GM21528 (cell line): ENCODE measurements at regions not wholly inside any gene's neighbourhood (a gene's known extent, or its start where the extent isn't known, plus 50 kb on each side); places are given as distances from the start of the nearest gene placed in this dataset.
"Not testable (repeated sequence)": the region's sequence is repeated elsewhere in the genome, so short reads cannot be mapped to it uniquely, and the experiment has no call there.

ENCODE experiments used
- ATAC-seq: cut with Tn5 transposase; IDR thresholded peaks from one replicate; pipeline ENCODE4 v1.9.1; 2021; ENCODE audit warnings: mild to moderate bottlenecking, moderate library complexity; ENCODE audit not compliant: unreplicated experiment, low FRiP score

DNA sequence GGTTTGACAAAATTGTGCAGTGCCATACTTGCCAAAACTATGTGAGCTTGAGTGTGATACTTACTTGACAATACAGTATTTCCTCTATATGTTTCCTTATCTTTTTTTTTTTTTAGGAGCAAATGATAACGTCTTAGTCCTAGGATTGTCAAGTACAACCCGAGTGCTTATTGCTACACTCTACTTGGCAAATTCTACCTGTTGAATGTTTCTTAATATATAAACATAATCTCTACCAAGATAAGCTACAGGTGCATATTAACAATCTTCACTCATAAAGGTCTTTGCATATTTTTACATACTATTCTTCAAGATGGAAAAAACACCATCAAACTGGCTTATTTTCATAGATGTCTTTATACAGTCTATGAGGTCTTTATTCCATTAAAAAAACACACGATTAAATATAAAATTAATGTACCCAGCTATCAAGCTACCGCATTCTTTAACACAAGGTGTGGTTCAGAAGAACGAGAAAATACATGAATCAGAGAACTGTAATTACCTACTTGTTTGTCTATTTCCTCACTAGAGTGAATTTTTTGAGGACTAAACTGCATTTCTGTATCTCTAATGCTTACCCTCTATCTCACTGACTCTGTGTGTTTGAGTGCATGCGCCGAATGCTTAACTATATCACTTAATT lies 76.1 kb upstream of the PDSS1 start:
- no peak for ATAC-seq

- peak; percentile 60 for ATAC-seq
Measured at GRCh38 chr10:26621889-26622711, 75.4 kb upstream of the PDSS1 start.

DNA sequence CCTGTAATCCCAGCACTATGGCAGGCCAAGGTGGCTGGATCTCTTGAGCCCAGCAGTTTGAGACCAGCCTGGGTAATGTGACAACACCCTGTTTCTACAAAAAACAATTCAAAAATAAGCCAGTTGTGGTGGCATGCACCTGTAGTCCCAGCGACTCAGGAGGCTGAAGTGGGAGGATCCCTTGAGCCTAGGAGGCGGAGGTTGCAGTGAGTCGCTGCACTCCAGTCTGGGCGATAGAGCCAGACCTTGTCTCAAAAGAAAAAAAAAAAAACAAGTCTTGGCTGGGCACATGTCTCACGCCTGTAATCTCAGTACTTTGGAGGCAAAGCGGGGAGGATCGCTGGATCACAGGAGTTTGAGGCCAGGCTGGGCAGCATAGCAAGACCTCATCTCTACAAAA lies 74.6 kb upstream of the PDSS1 start:
- ATAC-seq = no peak

- no peak for ATAC-seq
Measured at GRCh38 chr10:26624006-26624405, 73.5 kb upstream of the PDSS1 start.

DNA sequence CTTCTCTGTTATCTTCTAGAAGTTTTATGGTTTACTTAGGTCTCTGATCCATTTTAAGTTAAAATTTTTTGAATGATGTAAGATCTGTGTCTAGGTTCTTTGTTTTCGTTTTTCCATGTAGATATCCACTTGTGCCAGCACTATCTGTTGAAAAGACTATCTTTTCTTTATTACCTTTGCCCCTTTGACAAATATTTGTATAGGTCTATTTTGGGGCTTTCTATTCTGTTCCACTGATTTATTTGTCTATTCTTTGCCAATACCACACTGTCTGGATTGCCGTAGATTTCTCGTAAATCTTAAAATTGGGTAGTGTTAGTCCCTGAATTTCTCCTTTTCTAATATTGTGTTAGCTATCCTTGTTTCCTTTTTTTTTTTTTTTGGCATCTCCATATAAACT lies 71.4 kb upstream of the PDSS1 start:
- ATAC-seq = no peak

- no peak for ATAC-seq
Measured at GRCh38 chr10:26627324-26627723, 70.2 kb upstream of the PDSS1 start.

- no peak for ATAC-seq
Measured at GRCh38 chr10:26628395-26628794, 69.1 kb upstream of the PDSS1 start.

DNA sequence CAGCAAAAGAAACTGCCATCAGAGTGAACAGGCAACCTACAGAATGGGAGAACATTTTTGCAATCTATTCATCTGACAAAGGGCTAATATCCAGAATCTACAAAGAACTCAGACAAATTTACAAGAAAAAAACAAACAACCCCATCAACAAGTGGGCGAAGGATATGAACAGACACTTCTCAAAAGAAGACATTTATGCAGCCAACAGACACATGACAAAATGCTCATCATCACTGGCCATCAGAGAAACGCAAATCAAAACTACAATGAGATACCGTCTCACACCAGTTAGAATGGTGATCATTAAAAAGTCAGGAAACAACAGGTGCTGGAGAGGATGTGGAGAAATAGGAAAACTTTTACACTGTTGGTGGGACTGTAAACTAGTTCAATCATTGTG lies 65.3 kb upstream of the PDSS1 start:
- not testable (repeated sequence) for ATAC-seq

GRCh38 chr10:26634111-26634510 lies 63.4 kb upstream of the PDSS1 start:
- ATAC-seq = not testable (repeated sequence)

DNA sequence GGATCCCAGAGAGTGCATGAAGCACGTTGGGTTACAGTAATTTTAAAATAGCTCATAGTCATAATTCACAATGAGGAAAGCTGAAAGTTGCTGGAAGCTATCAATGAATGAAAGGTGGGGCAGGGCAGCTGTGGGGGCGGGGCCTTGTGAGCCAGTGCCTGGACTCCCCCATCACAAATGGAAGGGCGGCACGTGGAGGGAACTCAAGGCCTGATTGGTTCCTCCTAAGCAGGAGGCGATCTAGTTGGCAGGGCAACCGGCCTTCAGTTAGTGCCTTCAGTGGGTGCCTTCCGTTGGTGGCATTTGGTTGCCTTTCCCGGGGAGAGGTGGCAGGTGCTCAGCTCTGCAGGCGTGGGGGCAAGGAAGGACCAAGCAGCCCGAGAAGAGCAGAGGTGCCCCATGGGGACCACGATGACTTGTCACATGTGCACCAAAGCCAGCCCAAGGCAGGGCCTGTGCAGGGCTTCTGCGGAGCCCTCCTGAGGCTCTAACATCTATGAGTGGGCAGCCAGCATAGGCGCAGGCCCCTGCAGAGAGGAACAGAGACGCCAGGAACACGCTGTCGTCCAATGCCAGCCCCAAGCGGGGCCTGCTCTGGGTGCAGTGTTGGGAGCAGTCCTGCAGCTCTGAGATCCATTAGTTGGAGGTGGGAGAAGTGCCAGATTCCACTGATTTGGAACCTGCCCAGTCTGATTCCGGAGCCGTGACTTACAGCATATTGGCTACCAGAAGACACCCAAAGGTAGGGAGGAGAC lies 59.8 kb upstream of the PDSS1 start:
- no peak for ATAC-seq

DNA sequence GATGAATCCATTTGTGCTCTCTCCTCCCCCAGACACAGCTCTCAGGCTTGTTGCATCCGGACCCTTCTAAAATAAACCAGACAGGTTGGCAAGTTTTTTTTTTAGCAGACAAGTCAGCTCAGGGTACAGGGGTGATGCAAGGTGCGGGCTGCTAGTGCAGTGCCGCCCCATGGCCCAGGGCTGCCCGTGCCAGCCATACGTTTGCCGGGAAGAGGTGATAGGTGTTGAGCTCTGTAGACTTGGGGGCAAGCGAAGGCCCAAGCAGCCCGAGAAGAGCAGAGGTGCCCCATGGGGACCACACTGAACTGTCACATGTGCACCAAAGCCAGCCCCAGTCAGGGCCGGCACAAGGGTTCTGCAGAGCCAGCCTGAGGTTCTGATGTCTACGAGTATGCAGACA lies 57.1 kb upstream of the PDSS1 start:
- no peak for ATAC-seq

DNA sequence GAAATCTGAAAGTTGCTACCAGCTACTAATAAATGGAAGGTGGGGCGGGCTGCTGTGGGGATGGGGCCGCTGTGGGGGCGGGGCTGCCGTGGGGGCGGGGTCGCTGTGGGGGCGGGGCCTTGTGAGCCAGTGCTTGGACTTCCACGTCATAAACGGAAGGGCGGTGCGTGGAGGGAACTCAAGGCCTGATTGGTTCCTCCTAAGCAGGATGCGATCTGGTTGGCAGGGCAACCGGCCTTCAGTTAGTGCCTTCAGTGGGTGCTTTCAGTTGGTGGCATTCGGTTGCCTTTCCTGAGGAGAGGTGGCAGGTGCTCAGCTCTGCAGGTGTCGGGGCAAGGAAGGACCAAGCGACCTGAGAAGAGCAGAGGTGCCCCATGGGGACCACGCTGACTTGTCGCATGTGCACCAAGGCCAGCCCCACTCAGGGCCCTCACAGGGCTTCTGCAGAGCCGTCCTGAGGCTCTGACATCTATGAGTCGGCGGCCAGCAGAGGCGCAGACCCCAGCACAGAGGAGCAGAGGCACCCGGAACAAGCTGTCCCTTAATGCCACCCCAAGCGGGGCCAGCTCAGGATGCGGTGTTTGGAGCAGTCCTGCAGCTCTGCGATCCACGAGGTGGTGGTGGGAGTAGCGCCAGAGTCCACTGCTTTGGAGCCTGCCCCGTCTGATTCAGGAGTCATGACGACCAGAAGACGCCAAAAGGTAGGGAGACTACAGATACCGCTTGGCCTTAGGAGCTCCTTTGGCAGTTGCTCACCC lies 54.4 kb upstream of the PDSS1 start:
- no peak for ATAC-seq

DNA sequence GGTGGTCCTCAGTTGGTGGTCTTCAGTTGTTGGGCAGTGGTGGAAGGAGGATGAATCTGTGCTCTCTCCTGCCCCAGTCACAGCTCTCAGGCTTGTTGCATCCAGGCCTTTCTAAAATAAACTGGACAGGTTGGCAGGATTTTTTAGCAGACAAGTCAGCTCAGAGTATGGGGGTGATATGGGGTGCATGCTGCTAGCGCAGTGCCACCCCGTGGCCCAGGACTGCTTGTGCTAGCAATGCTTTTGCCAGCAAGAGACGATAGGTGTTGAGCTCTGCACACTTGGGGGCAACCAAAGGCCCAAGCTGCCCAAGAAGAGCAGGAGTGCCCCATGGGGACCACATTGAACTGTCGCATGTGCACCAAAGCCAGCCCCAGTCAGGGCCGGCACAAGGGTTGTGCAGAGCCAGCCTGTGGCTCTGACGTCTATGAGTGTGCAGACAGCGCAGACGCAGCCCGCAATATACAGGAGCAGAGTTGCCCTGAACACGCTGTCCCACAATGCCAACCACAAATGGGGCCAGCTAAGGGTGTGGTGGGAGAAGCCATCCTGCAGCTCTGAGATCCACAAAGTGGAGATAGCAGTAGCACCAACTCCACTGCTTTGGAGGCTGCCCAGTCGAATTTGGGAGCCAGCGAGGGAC lies 49.8 kb upstream of the PDSS1 start:
- no peak for ATAC-seq
